K562 (cell line): ENCODE measurements at regions not wholly inside any gene's neighbourhood (a gene's known extent, or its start where the extent isn't known, plus 50 kb on each side); places are given as distances from the start of the nearest gene placed in this dataset.

Experiments used
- ATAC-seq: fragments of 200-7000 bp; cut with Tn5 transposase; 3 replicates; pipeline ENCODE4 v1.9.1; 2020; ENCODE audit warnings: moderate library complexity
- BruUV-seq: library from RNA; stranded (reverse); fragments of 400-500 nt; replicated peaks from 2 replicates; lab custom pipeline; 2021; lab: Mats Ljungman, UMichigan
- CTCF ChIA-PET: fragments of 300-600 bp; formaldehyde crosslinking; extraction: SDS; loops from one replicate; lab custom pipeline; 2021; ENCODE audit warnings: low intra/inter-chr PET ratio; lab: Yijun Ruan, JAX
- POLR2A ChIA-PET: fragments of 300-600, 350-650 bp; sonication (Branson Sonifier 250); formaldehyde crosslinking; extraction: SDS; loops from one replicate; lab custom pipeline; 2021; ENCODE audit warnings: antibody characterized with exemption, inconsistent platforms; lab: Yijun Ruan, JAX
- DNase-seq, 4 experiments: peaks; one replicate each; pipeline versions ENCODE4 v3.0.0 to v3.0.0-alpha.2; 2011 to 2018; ENCODE audit warnings: low spot score in 3 of 4, mixed read lengths in 3 of 4; ENCODE audit errors: extremely low read depth in 1 of 4
- FAIRE-seq: peaks from 2 replicates; lab custom pipeline; 2011; peaks lifted over from hg19 to GRCh38; lab: Jason Lieb, UNC
- H2AFZ ChIP-seq: 2 replicates; pipeline ENCODE4 v1.6.0; 2011; ENCODE audit warnings: low read depth, low read length, control low read depth, inconsistent platforms
- H3K27ac ChIP-seq: fragments of 200-600 bp; 3 replicates; pipeline ENCODE4 v1.8.0; 2011; ENCODE audit warnings: low read depth, mild to moderate bottlenecking, control low read depth, inconsistent platforms, low read length, moderate library complexity, mixed read lengths; ENCODE audit errors: extremely low read depth
- H3K27me3 ChIP-seq, 2 experiments: fragments of 300-600 bp in 1 of 2; 2 replicates in 1 of 2; 3 replicates in 1 of 2; pipeline versions ENCODE4 v1.6.0 to v1.8.0; 2011; ENCODE audit warnings: inconsistent platforms in 2 of 2, low read length in 2 of 2, mild to moderate bottlenecking in 1 of 2, mixed read lengths in 1 of 2, moderate library complexity in 1 of 2; ENCODE audit not compliant: control insufficient read depth in 2 of 2, insufficient read depth in 2 of 2
- H3K36me3 ChIP-seq: fragments of 300-600 bp; 3 replicates; pipeline ENCODE4 v1.8.0; 2011; ENCODE audit warnings: mild to moderate bottlenecking, low read length, inconsistent platforms; ENCODE audit not compliant: control insufficient read depth, insufficient read depth
- H3K4me1 ChIP-seq, 2 experiments: fragments of 200-600 bp in 1 of 2; replicated peaks in 1 of 2; 2 replicates in 1 of 2; 3 replicates in 1 of 2; pipeline versions ENCODE4 v1.5.1 to v1.8.0; 2011; ENCODE audit warnings: inconsistent platforms in 2 of 2, low read length in 2 of 2, mild to moderate bottlenecking in 1 of 2, mixed read lengths in 1 of 2, moderate library complexity in 1 of 2; ENCODE audit not compliant: control insufficient read depth in 2 of 2, insufficient read depth in 2 of 2
- H3K4me2 ChIP-seq: 2 replicates; pipeline ENCODE4 v1.6.1; 2011; ENCODE audit warnings: low read length, control low read depth, inconsistent platforms, mixed read lengths; ENCODE audit not compliant: insufficient read depth
- H3K4me3 ChIP-seq: fragments of 200-600 bp; sonication (generic), shearing (Covaris generic); 2 replicates; pipeline ENCODE4 v1.5.1; 2016; ENCODE audit warnings: control low read depth, inconsistent platforms
- H3K79me2 ChIP-seq: fragments of 200-600 bp; 3 replicates; pipeline ENCODE4 v1.8.0; 2011; ENCODE audit warnings: low read length, inconsistent platforms; ENCODE audit not compliant: control insufficient read depth, insufficient read depth
- H3K9ac ChIP-seq, 2 experiments: 2 replicates each; pipeline versions ENCODE4 v1.6.0 to v1.6.1; 2011; ENCODE audit warnings: low read depth in 2 of 2, low read length in 2 of 2, control low read depth in 1 of 2, inconsistent platforms in 1 of 2, mild to moderate bottlenecking in 1 of 2, mixed read lengths in 1 of 2; ENCODE audit not compliant: insufficient read depth in 1 of 2
- H3K9me1 ChIP-seq: one replicate; pipeline ENCODE4 v1.6.0; 2011; ENCODE audit warnings: inconsistent platforms, mild to moderate bottlenecking, low read length, moderate library complexity; ENCODE audit not compliant: control insufficient read depth, insufficient read depth
- H3K9me3 ChIP-seq: replicated peaks from 2 replicates; pipeline ENCODE4 v1.5.1; 2011; ENCODE audit warnings: low read depth, low read length, inconsistent platforms; ENCODE audit not compliant: control insufficient read depth, insufficient read depth
- H4K20me1 ChIP-seq: replicated peaks from 2 replicates; pipeline ENCODE4 v1.6.1; 2011; ENCODE audit warnings: low read length, inconsistent platforms, mixed read lengths; ENCODE audit not compliant: control insufficient read depth, insufficient read depth
- BCL6 ChIP-seq: fragments of 250-450 bp; sonication (Bioruptor Pico); IDR thresholded peaks from 2 replicates; pipeline ENCODE4 v1.4.0; 2020
- DDX20 ChIP-seq: fragments of 450-650 bp; IDR thresholded peaks from 2 replicates; pipeline ENCODE4 v1.6.1; 2016; ENCODE audit warnings: missing genetic modification characterization, low read depth, mild to moderate bottlenecking, missing compliant biosample characterization, moderate library complexity
- IFI16 ChIP-seq: fragments of 250-450 bp; sonication (Bioruptor Pico); IDR thresholded peaks from 2 replicates; pipeline ENCODE4 v2.1.2; 2022; ENCODE audit warnings: mild to moderate bottlenecking, inconsistent platforms
- JUND ChIP-seq, 2 experiments: IDR thresholded peaks; 2 replicates in 1 of 2; 3 replicates in 1 of 2; pipeline ENCODE4 v1.6.1; 2011; ENCODE audit warnings: borderline replicate concordance in 2 of 2, low read depth in 2 of 2, low read length in 2 of 2, improper control_type of control experiment in 1 of 2, missing biosample characterization in 1 of 2, missing genetic modification characterization in 1 of 2, missing genetic modification reagents in 1 of 2
- MAFF ChIP-seq: IDR thresholded peaks from 2 replicates; pipeline ENCODE4 v1.6.1; 2012; ENCODE audit warnings: low read length, improper control_type of control experiment
- NR2F6 ChIP-seq: fragments of 450-650 bp; formaldehyde crosslinking; IDR thresholded peaks from 2 replicates; pipeline ENCODE4 v1.4.0; 2020; ENCODE audit warnings: mild to moderate bottlenecking
- SOX6 ChIP-seq: fragments of 450-650 bp; IDR thresholded peaks from 2 replicates; pipeline ENCODE4 v1.6.1; 2014; ENCODE audit warnings: mild to moderate bottlenecking
- SP1 ChIP-seq: sonication (generic); formaldehyde crosslinking; IDR thresholded peaks from 2 replicates; pipeline ENCODE4 v1.8.1; 2022; ENCODE audit warnings: mild to moderate bottlenecking, missing genetic modification reagents
- SRSF3 ChIP-seq: fragments of 200-400 bp; formaldehyde crosslinking; IDR thresholded peaks from 2 replicates; pipeline ENCODE4 v1.6.1; 2016; ENCODE audit warnings: mild to moderate bottlenecking, low read length, moderate library complexity; ENCODE audit not compliant: insufficient read depth
- TBP ChIP-seq: optimal IDR thresholded peaks from 2 replicates; pipeline ENCODE3; 2011; ENCODE audit warnings: low read depth, low read length, improper control_type of control experiment
- TGIF2 ChIP-seq: sonication (generic); formaldehyde crosslinking; IDR thresholded peaks from 2 replicates; pipeline ENCODE4 v1.8.1; 2022; ENCODE audit warnings: mild to moderate bottlenecking, missing genetic modification reagents, moderate library complexity
- ZNF274 ChIP-seq: IDR thresholded peaks from 2 replicates; pipeline ENCODE4 v1.6.1; 2011; ENCODE audit warnings: low read depth, mild to moderate bottlenecking, low read length, moderate library complexity, borderline replicate concordance
- ZNF57 ChIP-seq: fragments of 450-650 bp; formaldehyde crosslinking; IDR thresholded peaks from 2 replicates; pipeline ENCODE4 v1.4.0; 2020; ENCODE audit warnings: mild to moderate bottlenecking, moderate library complexity
- WGBS: fragments of 100-300 bp; shearing (Covaris generic); methylation state at CpG from one replicate; pipeline ENCODE4 v1.1.6; 2016; ENCODE audit warnings: low coverage, mixed read lengths; ENCODE audit not compliant: insufficient coverage; ENCODE audit errors: missing lambda C conversion rate; 5-methylcytosine and 5-hydroxymethylcytosine counted together
- in situ Hi-C: fragments of 300-500 bp; cut with MboI; formaldehyde crosslinking; loops from 4 replicates; pipeline ENCODE4 v1.15.0; 2018; ENCODE audit warnings: inconsistent platforms, mixed read lengths
- intact Hi-C: fragments of 100-400 bp; cut with micrococcal nuclease; formaldehyde crosslinking; loops from 2 replicates; pipeline ENCODE4 v1.14.2; 2022
- TF ChIP-seq, protein P1 (sequence below): sonication (generic); formaldehyde crosslinking; IDR thresholded peaks from 2 replicates; pipeline ENCODE4 v1.8.0; 2022; ENCODE audit warnings: mild to moderate bottlenecking, missing genetic modification reagents
- TF ChIP-seq, protein P2 (sequence below): IDR thresholded peaks from 2 replicates; pipeline ENCODE4 v1.6.1; 2014; ENCODE audit warnings: antibody characterized with exemption
- TF ChIP-seq, protein P3 (sequence below): fragments of 150-350 bp; conservative IDR thresholded peaks from 2 replicates; pipeline ENCODE4 v1.6.1; 2014; ENCODE audit warnings: low read length
- TF ChIP-seq, protein P4 (sequence below): sonication (generic); formaldehyde crosslinking; IDR thresholded peaks from 2 replicates; pipeline ENCODE4 v1.8.0; 2022; ENCODE audit warnings: mild to moderate bottlenecking, missing genetic modification reagents, borderline replicate concordance

DNA sequence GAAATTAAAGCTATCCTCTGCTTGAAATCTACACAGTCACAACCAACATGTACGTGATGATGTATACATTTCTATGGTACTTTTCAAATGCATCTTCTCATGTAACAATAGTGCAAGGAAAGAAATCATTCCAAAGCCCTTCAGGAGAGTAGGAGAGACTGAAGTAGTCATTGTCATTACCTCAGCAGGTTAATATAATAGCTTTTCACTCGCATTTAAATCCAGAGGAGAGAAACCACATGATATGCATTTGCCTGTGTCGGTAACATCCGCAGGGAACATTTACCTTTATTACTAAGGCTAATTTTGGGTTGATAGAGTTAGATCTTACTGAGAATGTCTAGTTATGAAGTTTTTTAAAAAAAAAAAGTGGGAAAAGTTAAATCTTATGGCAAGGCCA, 186.6 kb upstream of the DTNBP1 start:
- WGBS, result 63% methylated on average over 4 of the region's 4 CpGs
- no peak for TF ChIP-seq DDX20 (tag)
- TF ChIP-seq, protein P1, sequence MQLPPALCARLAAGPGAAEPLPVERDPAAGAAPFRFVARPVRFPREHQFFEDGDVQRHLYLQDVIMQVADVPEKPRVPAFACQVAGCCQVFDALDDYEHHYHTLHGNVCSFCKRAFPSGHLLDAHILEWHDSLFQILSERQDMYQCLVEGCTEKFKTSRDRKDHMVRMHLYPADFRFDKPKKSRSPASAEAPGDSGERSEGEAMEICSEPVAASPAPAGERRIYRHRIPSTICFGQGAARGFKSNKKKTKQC (CRISPR knock-in tag), result no peak
- TF ChIP-seq, protein P2, sequence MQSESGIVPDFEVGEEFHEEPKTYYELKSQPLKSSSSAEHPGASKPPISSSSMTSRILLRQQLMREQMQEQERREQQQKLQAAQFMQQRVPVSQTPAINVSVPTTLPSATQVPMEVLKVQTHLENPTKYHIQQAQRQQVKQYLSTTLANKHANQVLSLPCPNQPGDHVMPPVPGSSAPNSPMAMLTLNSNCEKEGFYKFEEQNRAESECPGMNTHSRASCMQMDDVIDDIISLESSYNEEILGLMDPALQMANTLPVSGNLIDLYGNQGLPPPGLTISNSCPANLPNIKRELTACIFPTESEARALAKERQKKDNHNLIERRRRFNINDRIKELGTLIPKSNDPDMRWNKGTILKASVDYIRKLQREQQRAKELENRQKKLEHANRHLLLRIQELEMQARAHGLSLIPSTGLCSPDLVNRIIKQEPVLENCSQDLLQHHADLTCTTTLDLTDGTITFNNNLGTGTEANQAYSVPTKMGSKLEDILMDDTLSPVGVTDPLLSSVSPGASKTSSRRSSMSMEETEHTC, result no peak
- TF ChIP-seq SP1, result no peak
- TF ChIP-seq SRSF3, result no peak
- TF ChIP-seq SOX6, result no peak
- TF ChIP-seq BCL6 (CRISPR knock-in tag), result no peak
- no peak for TF ChIP-seq TGIF2
- TF ChIP-seq ZNF274, result no peak
- TF ChIP-seq JUND (IDR thresholded peaks at IDR 0.05; ENCODE audit: borderline replicate concordance, low read depth, low read length), result no peak
- TF ChIP-seq JUND (tag; IDR thresholded peaks at IDR 0.05; ENCODE audit: borderline replicate concordance, low read depth, low read length), result no peak
- TF ChIP-seq TBP, result no peak
- TF ChIP-seq, protein P3, sequence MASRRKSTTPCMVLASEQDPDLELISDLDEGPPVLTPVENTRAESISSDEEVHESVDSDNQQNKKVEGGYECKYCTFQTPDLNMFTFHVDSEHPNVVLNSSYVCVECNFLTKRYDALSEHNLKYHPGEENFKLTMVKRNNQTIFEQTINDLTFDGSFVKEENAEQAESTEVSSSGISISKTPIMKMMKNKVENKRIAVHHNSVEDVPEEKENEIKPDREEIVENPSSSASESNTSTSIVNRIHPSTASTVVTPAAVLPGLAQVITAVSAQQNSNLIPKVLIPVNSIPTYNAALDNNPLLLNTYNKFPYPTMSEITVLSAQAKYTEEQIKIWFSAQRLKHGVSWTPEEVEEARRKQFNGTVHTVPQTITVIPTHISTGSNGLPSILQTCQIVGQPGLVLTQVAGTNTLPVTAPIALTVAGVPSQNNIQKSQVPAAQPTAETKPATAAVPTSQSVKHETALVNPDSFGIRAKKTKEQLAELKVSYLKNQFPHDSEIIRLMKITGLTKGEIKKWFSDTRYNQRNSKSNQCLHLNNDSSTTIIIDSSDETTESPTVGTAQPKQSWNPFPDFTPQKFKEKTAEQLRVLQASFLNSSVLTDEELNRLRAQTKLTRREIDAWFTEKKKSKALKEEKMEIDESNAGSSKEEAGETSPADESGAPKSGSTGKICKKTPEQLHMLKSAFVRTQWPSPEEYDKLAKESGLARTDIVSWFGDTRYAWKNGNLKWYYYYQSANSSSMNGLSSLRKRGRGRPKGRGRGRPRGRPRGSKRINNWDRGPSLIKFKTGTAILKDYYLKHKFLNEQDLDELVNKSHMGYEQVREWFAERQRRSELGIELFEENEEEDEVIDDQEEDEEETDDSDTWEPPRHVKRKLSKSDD, result no peak
- TF ChIP-seq MAFF, result no peak
- TF ChIP-seq IFI16 (CRISPR knock-in tag), result no peak
- TF ChIP-seq, protein P4, sequence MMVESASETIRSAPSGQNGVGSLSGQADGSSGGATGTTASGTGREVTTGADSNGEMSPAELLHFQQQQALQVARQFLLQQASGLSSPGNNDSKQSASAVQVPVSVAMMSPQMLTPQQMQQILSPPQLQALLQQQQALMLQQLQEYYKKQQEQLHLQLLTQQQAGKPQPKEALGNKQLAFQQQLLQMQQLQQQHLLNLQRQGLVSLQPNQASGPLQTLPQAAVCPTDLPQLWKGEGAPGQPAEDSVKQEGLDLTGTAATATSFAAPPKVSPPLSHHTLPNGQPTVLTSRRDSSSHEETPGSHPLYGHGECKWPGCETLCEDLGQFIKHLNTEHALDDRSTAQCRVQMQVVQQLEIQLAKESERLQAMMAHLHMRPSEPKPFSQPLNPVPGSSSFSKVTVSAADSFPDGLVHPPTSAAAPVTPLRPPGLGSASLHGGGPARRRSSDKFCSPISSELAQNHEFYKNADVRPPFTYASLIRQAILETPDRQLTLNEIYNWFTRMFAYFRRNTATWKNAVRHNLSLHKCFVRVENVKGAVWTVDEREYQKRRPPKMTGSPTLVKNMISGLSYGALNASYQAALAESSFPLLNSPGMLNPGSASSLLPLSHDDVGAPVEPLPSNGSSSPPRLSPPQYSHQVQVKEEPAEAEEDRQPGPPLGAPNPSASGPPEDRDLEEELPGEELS (CRISPR knock-in tag), result no peak
- TF ChIP-seq NR2F6 (CRISPR knock-in tag), result no peak
- no peak for TF ChIP-seq ZNF57

More for the DNA sequence above, 186.6 kb upstream of the DTNBP1 start:
- Histone ChIP-seq H3K27me3 (no peaks in the 10 kb centered on the region), H3K9me1 (no peaks in the 10 kb centered on the region), H3K9me3 (no peaks in the 10 kb centered on the region), H3K79me2 (no peaks in the 10 kb centered on the region), H3K4me1 (no peaks in the 10 kb centered on the region), H3K9ac (no peak overlapping the region), H2AFZ (no peak overlapping the region), H4K20me1 (no peaks in the 10 kb centered on the region), H3K4me3 (no peak overlapping the region), H3K4me2 (no peak overlapping the region), H3K36me3 (no peaks in the 10 kb centered on the region), H3K27ac (no peak overlapping the region)
- FAIRE-seq, result no peak
- no TSS peak for BruUV-seq
- in situ Hi-C loops (no loop called here), intact Hi-C loops (no loop called here)
- no peak for ATAC-seq
- ChIA-PET POLR2A (interaction anchor here (0.6 to 1.2 kb wide), 4 partner anchors 12 to 260 kb away, joined by 3 read pairs; no protein-coding TSS in a partner anchor), CTCF (no interaction called here)
- no peak for DNase-seq
